Thoracic aorta (tissue), 2 donors: ENCODE measurements at regions not wholly inside any gene's neighbourhood (a gene's known extent, or its start where the extent isn't known, plus 50 kb on each side); places are given as distances from the start of the nearest gene placed in this dataset.

Source experiments
- ATAC-seq: fragments of 150-250 bp; one replicate; pipeline ENCODE4 v1.8.0; 2017; ENCODE audit warnings: low read depth; ENCODE audit not compliant: insufficient number of reproducible peaks, low FRiP score
- DNase-seq: peaks from one replicate; pipeline ENCODE4 v3.0.0-alpha.2; 2020; ENCODE audit warnings: low spot score
- H3K27ac ChIP-seq, 2 donors: fragments of 200-600 bp; sonication (generic); 1 replicate in 1 of 2; 2 replicates in 1 of 2; pipeline ENCODE4 v1.5.1; 2016; ENCODE audit warnings: mild to moderate bottlenecking in 2 of 2, moderate library complexity in 2 of 2
- H3K27me3 ChIP-seq: fragments of 200-600 bp; sonication (generic); replicated peaks from 2 replicates; pipeline ENCODE4 v1.6.0; 2016; ENCODE audit warnings: mild to moderate bottlenecking; ENCODE audit not compliant: insufficient read depth
- H3K36me3 ChIP-seq: fragments of 200-600 bp; sonication (generic); one replicate; pipeline ENCODE4 v1.5.1; 2016
- H3K4me1 ChIP-seq, 2 donors: fragments of 200-600 bp; sonication (generic); 1 replicate in 1 of 2; 2 replicates in 1 of 2; pipeline versions ENCODE4 v1.5.1 to v1.6.0; 2016; ENCODE audit warnings: low read depth in 2 of 2, mild to moderate bottlenecking in 1 of 2; ENCODE audit not compliant: control insufficient read depth in 1 of 2
- H3K4me3 ChIP-seq: fragments of 200-600 bp; sonication (generic); 2 replicates; pipeline ENCODE4 v1.5.1; 2016; ENCODE audit warnings: mild to moderate bottlenecking
- H3K9me3 ChIP-seq: fragments of 200-600 bp; sonication (generic); 2 replicates; pipeline ENCODE4 v1.5.1; 2016
- CTCF ChIP-seq: fragments of 200-600 bp; sonication (generic); IDR thresholded peaks from one replicate; pipeline ENCODE4 v1.5.1; 2019; ENCODE audit warnings: antibody characterized with exemption

- TF ChIP-seq CTCF: no peak
- Histone ChIP-seq H3K9me3 (no peaks in the 10 kb centered on the region), H3K27me3 (no peaks in the 10 kb centered on the region), H3K36me3 (no peaks in the 10 kb centered on the region), H3K27ac (no peak overlapping the region), H3K4me3 (no peak overlapping the region), H3K4me1 (no peaks in the 10 kb centered on the region)
- ATAC-seq (no peak), DNase-seq (no peak)
These were observed 926.4 kb downstream of the IPMK start for GRCh38 chr10:57341294-57341693.

- ATAC-seq: no peak
- Histone ChIP-seq H3K36me3 (no peaks in the 10 kb centered on the region), H3K4me1 (no peaks in the 10 kb centered on the region), H3K9me3 (no peaks in the 10 kb centered on the region), H3K27ac (no peak overlapping the region), H3K4me3 (no peak overlapping the region), H3K27me3 (no peaks in the 10 kb centered on the region)
- DNase-seq: no peak
- TF ChIP-seq CTCF: peak; percentile 58
These were observed 928.7 kb downstream of the IPMK start for GRCh38 chr10:57338823-57339558.

- no peak for ATAC-seq
- Histone ChIP-seq H3K4me3 (no peak overlapping the region), H3K27me3 (no peaks in the 10 kb centered on the region), H3K9me3 (no peaks in the 10 kb centered on the region), H3K4me1 (no peaks in the 10 kb centered on the region), H3K27ac (no peak overlapping the region), H3K36me3 (no peaks in the 10 kb centered on the region)
- DNase-seq: no peak
- TF ChIP-seq CTCF: no peak
These were observed 930.8 kb downstream of the IPMK start for GRCh38 chr10:57336865-57337264.

GRCh38 chr10:57336341-57336740, 931.4 kb downstream of the IPMK start:
- no peaks in the 10 kb centered on the region for H3K9me3 ChIP-seq
- ATAC-seq (no peak), DNase-seq (no peak)
- TF ChIP-seq CTCF: no peak
- no peaks in the 10 kb centered on the region for H3K36me3 ChIP-seq
- H3K4me1 ChIP-seq: no peaks in the 10 kb centered on the region
- H3K27ac ChIP-seq: no peak overlapping the region
- no peaks in the 10 kb centered on the region for H3K27me3 ChIP-seq
- H3K4me3 ChIP-seq: no peak overlapping the region

- ATAC-seq: no peak
- no peaks in the 10 kb centered on the region for H3K27me3 ChIP-seq
- no peak for TF ChIP-seq CTCF
- DNase-seq: no peak
- no peak overlapping the region for H3K27ac ChIP-seq
- H3K4me1 ChIP-seq: no peaks in the 10 kb centered on the region
- no peak overlapping the region for H3K4me3 ChIP-seq
- H3K36me3 ChIP-seq: no peaks in the 10 kb centered on the region
- no peaks in the 10 kb centered on the region for H3K9me3 ChIP-seq
These were observed 933.2 kb downstream of the IPMK start for GRCh38 chr10:57334523-57334922.
